Adrenal gland (tissue), 9 donors: ENCODE measurements at regions not wholly inside any gene's neighbourhood (a gene's known extent, or its start where the extent isn't known, plus 50 kb on each side); places are given as distances from the start of the nearest gene placed in this dataset.

Source experiments
- DNase-seq, 7 donors: peaks; one replicate each; pipeline ENCODE4 v3.0.0-alpha.2; 2019 to 2020
- H3K27ac ChIP-seq, 5 donors: fragments of 200-600 bp; sonication (generic) in 4 of 5; 1 replicate in 3 of 5; 2 replicates in 2 of 5; pipeline versions ENCODE4 v1.5.1 to v1.8.0; 2016 to 2020; ENCODE audit warnings: mild to moderate bottlenecking in 1 of 5
- H3K27me3 ChIP-seq: fragments of 200-600 bp; 2 replicates; pipeline ENCODE4 v1.8.0; 2021
- H3K36me3 ChIP-seq, 2 donors: fragments of 200-600 bp; replicated peaks in 1 of 2; 1 replicate in 1 of 2; 2 replicates in 1 of 2; pipeline versions ENCODE4 v1.5.1 to v1.8.0; 2018 to 2022
- H3K4me1 ChIP-seq, 2 donors: fragments of 200-600 bp; replicated peaks in 1 of 2; 1 replicate in 1 of 2; 2 replicates in 1 of 2; pipeline versions ENCODE4 v1.5.1 to v1.8.0; 2018 to 2021
- H3K4me3 ChIP-seq, 4 donors: fragments of 200-600 bp; sonication (generic) in 3 of 4; one replicate each; pipeline ENCODE4 v1.5.1; 2016 to 2018
- H3K9me3 ChIP-seq, 3 donors: fragments of 200-600 bp; sonication (generic) in 1 of 3; replicated peaks in 1 of 3; 1 replicate in 2 of 3; 2 replicates in 1 of 3; pipeline versions ENCODE4 v1.5.1 to v1.8.0; 2016 to 2021
- POLR2A ChIP-seq, 2 donors: fragments of 450-650 bp; IDR thresholded peaks; one replicate each; pipeline ENCODE4 v1.6.1; 2017; ENCODE audit warnings: antibody characterized with exemption in 2 of 2, mild to moderate bottlenecking in 2 of 2, moderate library complexity in 1 of 2
- WGBS, 4 donors: extraction: QIAGEN DNeasy Blood & Tissue Kit in 2 of 4; methylation state at CpG; one replicate each; pipeline versions ENCODE4 v1.1.5 to v1.1.7; 2013 to 2017; 5-methylcytosine and 5-hydroxymethylcytosine counted together
- intact Hi-C, 2 donors: fragments of 100-400 bp; cut with DNase I; formaldehyde crosslinking; loops; one replicate each; pipeline versions ENCODE4 v1.14.1 to v1.15.0; 2022 to 2023
- TF ChIP-seq, protein P1 (sequence below), 6 experiments: fragments of 450-650 bp in 4 of 6; fragments of 200-600 bp in 2 of 6; sonication (generic) in 1 of 6; IDR thresholded peaks; 1 replicate in 5 of 6; 2 replicates in 1 of 6; pipeline versions ENCODE4 v1.5.1 to v1.8.0; 2016 to 2021; ENCODE audit warnings: antibody characterized with exemption in 6 of 6, mild to moderate bottlenecking in 2 of 6, moderate library complexity in 1 of 6
- donor health status: healthy with polysubstance abuse.
- donor health status: Bipolar disorder and iron deficiency.
- donor health status: DM: yes; HTN: yes; CAD: no.
- donor health status: DM: no; HTN: no; CAD: no.
- donor health status: DM: no; HTN: no; CAD: no.

DNA sequence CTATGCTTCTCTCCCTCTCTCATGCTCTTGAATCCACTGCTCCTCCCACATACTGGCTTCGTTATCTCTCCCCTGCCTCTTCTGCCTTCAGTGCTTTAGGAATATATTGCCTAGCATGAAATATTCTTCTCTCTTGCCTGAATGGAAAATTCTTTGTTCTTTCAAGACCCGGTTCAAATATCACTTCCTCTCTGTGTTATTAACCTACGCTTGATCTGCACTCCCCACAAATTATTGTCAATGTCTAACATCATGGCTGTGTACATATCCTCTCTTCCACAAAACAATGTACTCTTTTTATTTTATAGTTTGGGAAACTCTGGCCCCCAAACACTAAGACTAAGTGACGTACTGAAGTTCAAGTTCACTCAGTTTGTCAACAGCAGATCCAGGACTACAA is 211.0 kb downstream of the SEC61B start:
- DNase-seq = no peak
- intact Hi-C loops = no loop called here
- TF ChIP-seq POLR2A (IDR thresholded peaks at IDR 0.05) = no peak
- TF ChIP-seq, protein P1, sequence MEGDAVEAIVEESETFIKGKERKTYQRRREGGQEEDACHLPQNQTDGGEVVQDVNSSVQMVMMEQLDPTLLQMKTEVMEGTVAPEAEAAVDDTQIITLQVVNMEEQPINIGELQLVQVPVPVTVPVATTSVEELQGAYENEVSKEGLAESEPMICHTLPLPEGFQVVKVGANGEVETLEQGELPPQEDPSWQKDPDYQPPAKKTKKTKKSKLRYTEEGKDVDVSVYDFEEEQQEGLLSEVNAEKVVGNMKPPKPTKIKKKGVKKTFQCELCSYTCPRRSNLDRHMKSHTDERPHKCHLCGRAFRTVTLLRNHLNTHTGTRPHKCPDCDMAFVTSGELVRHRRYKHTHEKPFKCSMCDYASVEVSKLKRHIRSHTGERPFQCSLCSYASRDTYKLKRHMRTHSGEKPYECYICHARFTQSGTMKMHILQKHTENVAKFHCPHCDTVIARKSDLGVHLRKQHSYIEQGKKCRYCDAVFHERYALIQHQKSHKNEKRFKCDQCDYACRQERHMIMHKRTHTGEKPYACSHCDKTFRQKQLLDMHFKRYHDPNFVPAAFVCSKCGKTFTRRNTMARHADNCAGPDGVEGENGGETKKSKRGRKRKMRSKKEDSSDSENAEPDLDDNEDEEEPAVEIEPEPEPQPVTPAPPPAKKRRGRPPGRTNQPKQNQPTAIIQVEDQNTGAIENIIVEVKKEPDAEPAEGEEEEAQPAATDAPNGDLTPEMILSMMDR (IDR thresholded peaks at IDR 0.05) = no peak
- Histone ChIP-seq H3K36me3 (no peaks in the 10 kb centered on the region), H3K27ac (peak overlapping the region in 2 of 5 donors; percentile 8 to 24), H3K9me3 (no peaks in the 10 kb centered on the region), H3K4me1 (peaks cover 0 to 7% of the 10 kb centered on the region in 2 donors), H3K27me3 (no peaks in the 10 kb centered on the region), H3K4me3 (no peak overlapping the region)
- WGBS, 4 donors = 65 to 78% (median 68%) methylated on average over 4 of the region's 4 CpGs

DNA sequence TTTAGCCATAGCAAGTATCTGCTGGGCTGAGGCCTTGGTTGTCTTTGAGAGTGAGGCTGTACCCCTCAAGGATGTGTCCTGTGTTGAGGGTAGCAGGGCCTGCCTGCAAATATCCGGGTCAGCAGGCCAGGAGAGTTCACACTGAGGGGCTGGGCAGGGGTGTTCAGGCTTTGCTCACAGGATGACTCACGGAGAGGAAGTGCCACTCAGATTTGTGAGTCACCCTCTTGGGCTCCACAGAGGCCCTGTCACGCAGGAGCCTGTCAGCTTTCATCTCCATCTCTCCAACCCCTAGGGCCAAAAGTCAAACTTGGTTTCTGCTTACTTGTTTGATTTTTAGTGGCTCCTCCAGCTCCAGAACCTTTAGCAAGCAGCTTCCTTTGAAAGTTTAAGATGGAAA is 211.5 kb downstream of the SEC61B start:
- TF ChIP-seq, protein P1 (IDR thresholded peaks at IDR 0.05) = no peak
- no peak for TF ChIP-seq POLR2A (IDR thresholded peaks at IDR 0.05)
- intact Hi-C loops = no loop called here
- no peaks in the 10 kb centered on the region for H3K27me3 ChIP-seq
- no peaks in the 10 kb centered on the region for H3K36me3 ChIP-seq
- H3K4me1 ChIP-seq = peaks cover 0 to 7% of the 10 kb centered on the region in 2 donors
- DNase-seq = peak; percentile 53 to 78 (median 69)
- no peak overlapping the region for H3K4me3 ChIP-seq
- no peaks in the 10 kb centered on the region for H3K9me3 ChIP-seq
- WGBS, 4 donors = 12 to 26% (median 16%) methylated on average over 3 of the region's 3 CpGs
- peak overlapping the region in 2 of 5 donors; percentile 8 to 24 for H3K27ac ChIP-seq

DNA sequence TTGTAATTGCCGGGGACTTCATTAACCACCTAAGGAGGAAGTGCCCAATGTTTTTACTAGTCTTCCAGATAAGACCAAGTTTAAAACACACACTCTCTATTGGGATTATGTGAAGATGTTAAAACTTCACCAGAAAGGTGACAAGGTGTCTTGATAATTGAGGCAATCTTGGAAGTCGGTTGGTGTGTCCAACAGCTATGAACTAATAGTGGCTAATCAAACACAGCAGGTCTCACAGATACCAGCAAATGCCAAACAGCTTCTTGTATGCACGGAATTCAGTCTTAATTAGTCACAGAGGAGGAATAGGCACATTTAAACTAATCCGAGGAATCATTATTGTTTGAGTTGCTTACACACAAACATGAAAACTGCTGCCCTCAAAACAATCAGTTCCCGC is 214.5 kb downstream of the SEC61B start:
- WGBS, 4 donors = 87 to 89% (median 88%) methylated on average over 5 of the region's 5 CpGs
- no peaks in the 10 kb centered on the region for H3K36me3 ChIP-seq
- intact Hi-C loops = no loop called here
- no peaks in the 10 kb centered on the region for H3K9me3 ChIP-seq
- peaks cover 0 to 7% of the 10 kb centered on the region in 2 donors for H3K4me1 ChIP-seq
- no peaks in the 10 kb centered on the region for H3K27me3 ChIP-seq
- DNase-seq = no peak
- H3K27ac ChIP-seq = no peak overlapping the region
- no peak overlapping the region for H3K4me3 ChIP-seq
- TF ChIP-seq POLR2A (IDR thresholded peaks at IDR 0.05) = no peak
- TF ChIP-seq, protein P1 (IDR thresholded peaks at IDR 0.05) = no peak

DNA sequence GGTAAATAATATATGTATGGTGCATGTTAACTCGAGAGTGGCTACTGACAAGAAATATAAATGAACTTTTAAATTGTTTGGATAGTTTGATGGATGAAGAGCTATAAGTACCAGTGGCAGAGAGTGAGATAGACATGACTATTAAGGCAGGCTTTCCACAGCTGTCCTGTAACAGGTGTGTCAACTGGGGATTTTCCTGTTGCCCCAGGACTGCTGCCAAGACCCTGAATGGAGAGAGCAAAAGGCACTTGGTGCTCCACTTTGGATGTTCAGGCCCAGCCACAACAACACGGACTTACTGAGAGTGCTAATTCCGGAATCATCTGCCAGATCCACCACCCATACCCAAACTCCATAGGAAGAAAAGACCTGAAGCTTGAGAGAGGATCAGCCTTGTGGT is 215.1 kb downstream of the SEC61B start:
- DNase-seq = no peak
- no peaks in the 10 kb centered on the region for H3K36me3 ChIP-seq
- H3K4me1 ChIP-seq = peaks cover 0 to 7% of the 10 kb centered on the region in 2 donors
- intact Hi-C loops = no loop called here
- no peak for TF ChIP-seq POLR2A (IDR thresholded peaks at IDR 0.05)
- TF ChIP-seq, protein P1 (IDR thresholded peaks at IDR 0.05) = no peak
- H3K9me3 ChIP-seq = no peaks in the 10 kb centered on the region
- no peak overlapping the region for H3K27ac ChIP-seq
- no peaks in the 10 kb centered on the region for H3K27me3 ChIP-seq
- no peak overlapping the region for H3K4me3 ChIP-seq
- 90 to 94% (median 91%) methylated on average over 3 of the region's 3 CpGs for WGBS, 4 donors
